Mesenchymal stem cell (in vitro differentiated cells and primary cell): ENCODE measurements at regions not wholly inside any gene's neighbourhood (a gene's known extent, or its start where the extent isn't known, plus 50 kb on each side); places are given as distances from the start of the nearest gene placed in this dataset.

ENCODE experiments used
- DNase-seq: peaks from one replicate; pipeline ENCODE4 v3.0.0-alpha.2; 2013
- H2AFZ ChIP-seq: one replicate; pipeline ENCODE4 v1.6.1; 2013; ENCODE audit warnings: low read depth, mild to moderate bottlenecking, control low read depth, inconsistent platforms, low read length, moderate library complexity
- H2AK5ac ChIP-seq: 2 replicates; pipeline ENCODE4 v1.6.1; 2013; ENCODE audit warnings: low read length, moderate library complexity, mild to moderate bottlenecking, inconsistent platforms; ENCODE audit not compliant: severe bottlenecking
- H2BK120ac ChIP-seq: one replicate; pipeline ENCODE4 v1.6.1; 2013; ENCODE audit warnings: low read depth, mild to moderate bottlenecking, inconsistent platforms, low read length, moderate library complexity
- H2BK12ac ChIP-seq, 2 experiments: one replicate each; pipeline ENCODE4 v1.6.1; 2013; ENCODE audit warnings: inconsistent platforms in 2 of 2, low read length in 2 of 2, mild to moderate bottlenecking in 2 of 2, moderate library complexity in 2 of 2, control low read depth in 1 of 2
- H2BK15ac ChIP-seq: one replicate; pipeline ENCODE4 v1.6.1; 2013; ENCODE audit warnings: mild to moderate bottlenecking, low read depth, inconsistent platforms; ENCODE audit not compliant: poor library complexity, severe bottlenecking
- H2BK5ac ChIP-seq: 2 replicates; pipeline ENCODE4 v1.6.1; 2013; ENCODE audit warnings: low read depth, mild to moderate bottlenecking, low read length, control low read depth, inconsistent platforms; ENCODE audit not compliant: poor library complexity, severe bottlenecking
- H3K14ac ChIP-seq, 2 experiments: one replicate each; pipeline ENCODE4 v1.6.1; 2013; ENCODE audit warnings: inconsistent platforms in 2 of 2, low read length in 2 of 2, control low read depth in 1 of 2, mild to moderate bottlenecking in 1 of 2, moderate library complexity in 1 of 2
- H3K18ac ChIP-seq, 2 experiments: one replicate each; pipeline ENCODE4 v1.6.1; 2013; ENCODE audit warnings: inconsistent platforms in 2 of 2, low read length in 2 of 2, control low read depth in 1 of 2, low read depth in 1 of 2, mild to moderate bottlenecking in 1 of 2
- H3K23ac ChIP-seq, 2 experiments: one replicate each; pipeline ENCODE4 v1.6.1; 2013; ENCODE audit warnings: inconsistent platforms in 2 of 2, low read length in 2 of 2, mild to moderate bottlenecking in 2 of 2, moderate library complexity in 2 of 2, control low read depth in 1 of 2
- H3K27ac ChIP-seq: 2 replicates; pipeline ENCODE4 v1.5.1; 2013; ENCODE audit warnings: mild to moderate bottlenecking, moderate library complexity, low read length, control low read depth, inconsistent platforms; ENCODE audit not compliant: poor library complexity, severe bottlenecking
- H3K27me3 ChIP-seq, 2 experiments: 2 replicates each; pipeline versions ENCODE4 v1.6.1 to v1.7.0; 2013; ENCODE audit warnings: low read length in 2 of 2, mild to moderate bottlenecking in 2 of 2, moderate library complexity in 2 of 2, control low read depth in 1 of 2, inconsistent platforms in 1 of 2; ENCODE audit not compliant: control insufficient read depth in 1 of 2, insufficient read depth in 1 of 2
- H3K36me3 ChIP-seq, 2 experiments: 2 replicates each; pipeline versions ENCODE4 v1.6.1 to v1.7.0; 2013; ENCODE audit warnings: low read length in 2 of 2, control low read depth in 1 of 2, inconsistent platforms in 1 of 2, low read depth in 1 of 2, mild to moderate bottlenecking in 1 of 2; ENCODE audit not compliant: insufficient read depth in 2 of 2, control insufficient read depth in 1 of 2
- H3K4ac ChIP-seq, 2 experiments: one replicate each; pipeline ENCODE4 v1.6.1; 2013; ENCODE audit warnings: inconsistent platforms in 2 of 2, low read length in 2 of 2, mild to moderate bottlenecking in 2 of 2, moderate library complexity in 2 of 2, control low read depth in 1 of 2, low read depth in 1 of 2
- H3K4me1 ChIP-seq: 2 replicates; pipeline ENCODE4 v1.6.1; 2013; ENCODE audit warnings: low read depth, low read length, control low read depth; ENCODE audit not compliant: control insufficient read depth, insufficient read depth
- H3K4me2 ChIP-seq: 2 replicates; pipeline ENCODE4 v1.6.1; 2013; ENCODE audit warnings: low read length, mild to moderate bottlenecking, inconsistent platforms; ENCODE audit not compliant: poor library complexity, severe bottlenecking
- H3K4me3 ChIP-seq, 2 experiments: 2 replicates each; pipeline versions ENCODE4 v1.5.1 to v1.7.0; 2013; ENCODE audit warnings: low read length in 2 of 2, mild to moderate bottlenecking in 2 of 2, control low read depth in 1 of 2, low read depth in 1 of 2; ENCODE audit not compliant: insufficient read depth in 1 of 2
- H3K79me1 ChIP-seq: replicated peaks from 2 replicates; pipeline ENCODE4 v1.6.1; 2013; ENCODE audit warnings: mild to moderate bottlenecking, control low read depth, low read length, inconsistent platforms; ENCODE audit not compliant: poor library complexity, severe bottlenecking
- H3K9ac ChIP-seq: 2 replicates; pipeline ENCODE4 v1.7.0; 2013; ENCODE audit warnings: mild to moderate bottlenecking, low read length, moderate library complexity
- H3K9me3 ChIP-seq: 2 replicates; pipeline ENCODE4 v1.7.0; 2013; ENCODE audit warnings: mild to moderate bottlenecking, low read length; ENCODE audit not compliant: control insufficient read depth
- H4K8ac ChIP-seq: one replicate; pipeline ENCODE4 v1.6.1; 2013; ENCODE audit warnings: inconsistent platforms, mild to moderate bottlenecking, low read length, moderate library complexity
- H4K91ac ChIP-seq: one replicate; pipeline ENCODE4 v1.6.1; 2013; ENCODE audit warnings: mild to moderate bottlenecking, low read length, inconsistent platforms
- WGBS: methylation state at CpG from one replicate; pipeline ENCODE4 v1.1.7; 2013; ENCODE audit warnings: mixed read lengths; 5-methylcytosine and 5-hydroxymethylcytosine counted together

DNA sequence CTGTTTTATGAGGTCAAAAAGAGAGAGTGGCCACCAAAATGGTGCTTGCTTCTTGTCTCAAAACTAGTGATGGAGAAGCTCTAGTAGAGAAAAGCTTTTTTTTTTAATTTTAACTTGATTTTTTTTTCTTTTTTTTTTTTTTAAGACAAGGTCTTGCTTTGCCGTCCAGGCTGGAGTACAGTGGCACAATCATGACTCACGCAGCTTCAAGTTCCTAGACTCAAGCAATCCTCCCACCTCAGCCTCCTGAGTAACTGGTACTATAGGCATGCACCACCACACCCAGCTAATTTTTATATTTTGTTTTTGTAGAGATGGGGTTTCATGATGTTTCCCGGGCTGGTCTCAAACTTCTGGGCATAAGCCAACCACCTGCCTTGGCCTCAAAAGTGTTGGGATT is 279.0 kb downstream of the TBC1D4 start:
- H2BK5ac ChIP-seq: no peak overlapping the region
- no peak overlapping the region for H3K27ac ChIP-seq
- no peak overlapping the region for H3K4me2 ChIP-seq
- DNase-seq: no peak
- no peak overlapping the region for H3K18ac ChIP-seq
- H2BK15ac ChIP-seq: no peak overlapping the region
- no peak overlapping the region for H3K23ac ChIP-seq
- peaks cover 17% of the 10 kb centered on the region for H3K9me3 ChIP-seq
- no peak overlapping the region for H4K91ac ChIP-seq
- H3K4me1 ChIP-seq: no peaks in the 10 kb centered on the region
- no peak overlapping the region for H2BK12ac ChIP-seq
- H2AFZ ChIP-seq: no peak overlapping the region
- no peak overlapping the region for H4K8ac ChIP-seq
- no peak overlapping the region for H3K14ac ChIP-seq
- no peak overlapping the region for H3K9ac ChIP-seq
- H3K27me3 ChIP-seq: no peaks in the 10 kb centered on the region
- no peaks in the 10 kb centered on the region for H3K79me1 ChIP-seq
- no peak overlapping the region for H2AK5ac ChIP-seq
- 100% methylated on average over 1 of the region's 3 CpGs for WGBS
- no peaks in the 10 kb centered on the region for H3K36me3 ChIP-seq
- H3K4me3 ChIP-seq: no peak overlapping the region
- H2BK120ac ChIP-seq: no peak overlapping the region
- no peak overlapping the region for H3K4ac ChIP-seq

DNA sequence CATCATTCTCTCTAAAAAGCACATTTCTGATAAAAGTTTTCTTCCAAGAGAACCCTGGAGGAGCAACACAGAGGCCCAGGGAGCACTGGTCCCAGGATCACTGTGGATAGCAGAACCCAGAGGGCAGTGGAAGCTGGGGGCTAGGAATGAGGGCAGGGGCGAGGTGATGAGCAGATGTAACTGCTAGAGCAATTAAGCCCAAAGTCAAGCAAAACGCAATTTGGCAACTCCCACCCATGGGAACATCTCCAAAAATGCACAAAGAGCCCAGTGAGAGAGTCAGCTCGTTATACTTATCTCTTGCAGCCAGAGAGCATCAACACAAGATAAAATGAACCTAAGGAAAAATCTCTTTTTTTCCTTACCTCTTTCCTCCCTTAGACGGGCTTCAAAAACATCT is 284.2 kb downstream of the TBC1D4 start:
- H3K27ac ChIP-seq: no peak overlapping the region
- no peak overlapping the region for H2BK120ac ChIP-seq
- H2BK5ac ChIP-seq: no peak overlapping the region
- H3K9me3 ChIP-seq: no peaks in the 10 kb centered on the region
- no peak for DNase-seq
- no peak overlapping the region for H3K4me2 ChIP-seq
- no peak overlapping the region for H2BK12ac ChIP-seq
- H3K4me3 ChIP-seq: no peak overlapping the region
- WGBS: 79% methylated on average over 3 of the region's 4 CpGs
- H3K14ac ChIP-seq: no peak overlapping the region
- H3K27me3 ChIP-seq: no peaks in the 10 kb centered on the region
- H3K4ac ChIP-seq: no peak overlapping the region
- H3K4me1 ChIP-seq: peaks cover 2% of the 10 kb centered on the region
- H3K36me3 ChIP-seq: no peaks in the 10 kb centered on the region
- H2BK15ac ChIP-seq: no peak overlapping the region
- no peak overlapping the region for H3K18ac ChIP-seq
- no peak overlapping the region for H3K23ac ChIP-seq
- no peak overlapping the region for H4K8ac ChIP-seq
- H2AK5ac ChIP-seq: no peak overlapping the region
- H4K91ac ChIP-seq: no peak overlapping the region
- H3K9ac ChIP-seq: no peak overlapping the region
- no peaks in the 10 kb centered on the region for H3K79me1 ChIP-seq
- H2AFZ ChIP-seq: no peak overlapping the region

DNA sequence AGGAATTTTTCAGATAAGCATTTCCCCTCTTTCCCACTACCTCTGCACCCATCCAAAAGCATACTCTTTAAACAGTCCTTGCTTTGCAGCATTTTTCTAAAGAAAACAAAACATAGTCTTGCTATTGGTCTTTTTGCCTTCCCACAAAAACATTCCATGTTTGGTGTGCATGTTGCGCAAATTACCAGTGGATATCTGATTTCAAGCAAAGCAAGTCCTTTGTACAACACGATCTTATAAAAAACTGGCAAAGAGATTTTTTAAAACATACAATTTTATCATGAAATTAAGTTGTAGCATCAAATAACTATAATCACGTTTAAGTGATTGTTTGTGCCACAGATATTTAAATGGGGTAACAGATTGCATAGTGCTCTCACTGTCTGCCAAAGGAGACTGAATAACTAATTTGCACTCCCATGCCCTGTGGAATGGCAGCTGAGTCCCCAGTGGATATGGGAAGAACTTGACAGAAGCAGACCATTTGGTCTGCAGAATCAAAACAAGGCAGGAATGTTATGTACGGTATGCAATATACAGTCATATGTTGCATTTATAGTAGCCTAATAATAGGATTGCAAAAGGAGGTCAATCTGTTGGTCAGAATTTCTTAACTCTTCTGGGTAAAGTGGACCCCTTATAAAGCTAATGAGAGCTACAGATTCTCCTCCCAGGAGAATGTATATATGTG is 285.7 kb downstream of the TBC1D4 start:
- no peak overlapping the region for H3K4me3 ChIP-seq
- H3K18ac ChIP-seq: no peak overlapping the region
- no peak overlapping the region for H4K8ac ChIP-seq
- H2BK12ac ChIP-seq: no peak overlapping the region
- peak overlapping the region; percentile 26 for H3K4me2 ChIP-seq
- no peak overlapping the region for H3K14ac ChIP-seq
- no peaks in the 10 kb centered on the region for H3K36me3 ChIP-seq
- peak overlapping the region; percentile 46 for H3K27ac ChIP-seq
- no peak overlapping the region for H3K4ac ChIP-seq
- WGBS: 88% methylated on average over 3 of the region's 4 CpGs
- peaks cover 2% of the 10 kb centered on the region for H3K4me1 ChIP-seq
- H2BK120ac ChIP-seq: no peak overlapping the region
- H3K9ac ChIP-seq: no peak overlapping the region
- no peaks in the 10 kb centered on the region for H3K79me1 ChIP-seq
- no peaks in the 10 kb centered on the region for H3K9me3 ChIP-seq
- no peaks in the 10 kb centered on the region for H3K27me3 ChIP-seq
- no peak overlapping the region for H3K23ac ChIP-seq
- no peak overlapping the region for H2AFZ ChIP-seq
- no peak overlapping the region for H4K91ac ChIP-seq
- H2BK5ac ChIP-seq: no peak overlapping the region
- no peak overlapping the region for H2AK5ac ChIP-seq
- peak; percentile 26 for DNase-seq
- no peak overlapping the region for H2BK15ac ChIP-seq

DNA sequence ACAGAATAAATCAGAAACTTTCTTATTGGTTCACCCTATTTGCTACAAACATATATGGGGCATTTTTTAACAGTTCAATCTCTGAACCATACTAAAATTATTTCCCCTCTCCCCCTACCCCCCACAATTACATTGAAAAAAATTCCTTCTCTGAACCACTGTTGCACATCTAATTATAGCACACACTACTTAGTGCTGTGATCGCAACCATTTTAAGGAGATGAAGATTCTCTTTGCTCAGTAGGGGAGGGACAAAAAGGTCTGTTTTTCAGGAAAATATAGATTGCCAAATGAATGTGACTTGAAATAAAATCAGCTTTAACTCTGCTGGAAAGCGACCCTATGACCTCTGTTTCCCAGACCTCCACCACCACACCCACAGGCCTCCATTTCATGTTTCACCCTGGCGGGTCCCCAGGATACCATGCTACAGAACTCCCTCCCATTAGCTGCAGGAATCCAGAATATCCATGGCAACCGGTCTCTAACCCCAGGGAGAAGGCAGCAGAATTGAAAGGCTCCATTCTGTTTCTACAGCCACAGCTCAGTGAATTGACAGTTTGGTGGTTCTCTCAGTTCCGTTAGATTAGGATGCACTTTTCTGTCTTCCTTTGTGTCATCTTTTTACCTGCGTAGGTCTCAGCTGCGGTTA is 286.3 kb downstream of the TBC1D4 start:
- H3K9me3 ChIP-seq: no peaks in the 10 kb centered on the region
- no peak overlapping the region for H3K4me3 ChIP-seq
- H3K79me1 ChIP-seq: no peaks in the 10 kb centered on the region
- WGBS: 91% methylated on average over 6 of the region's 7 CpGs
- H3K4me1 ChIP-seq: peaks cover 2% of the 10 kb centered on the region
- H2AK5ac ChIP-seq: no peak overlapping the region
- no peak overlapping the region for H2BK120ac ChIP-seq
- no peak overlapping the region for H2BK12ac ChIP-seq
- H3K23ac ChIP-seq: no peak overlapping the region
- H3K4ac ChIP-seq: no peak overlapping the region
- no peak overlapping the region for H3K14ac ChIP-seq
- H4K8ac ChIP-seq: peak overlapping the region; percentile 37
- no peak overlapping the region for H2AFZ ChIP-seq
- H3K27ac ChIP-seq: peak overlapping the region; percentile 41
- H3K9ac ChIP-seq: no peak overlapping the region
- H4K91ac ChIP-seq: no peak overlapping the region
- H3K36me3 ChIP-seq: no peaks in the 10 kb centered on the region
- no peak overlapping the region for H2BK15ac ChIP-seq
- peak overlapping the region; percentile 26 for H3K4me2 ChIP-seq
- H3K27me3 ChIP-seq: no peaks in the 10 kb centered on the region
- no peak overlapping the region for H3K18ac ChIP-seq
- no peak overlapping the region for H2BK5ac ChIP-seq
- DNase-seq: no peak
